DND-41 (cell line): ENCODE measurements at regions not wholly inside any gene's neighbourhood (a gene's known extent, or its start where the extent isn't known, plus 50 kb on each side); places are given as distances from the start of the nearest gene placed in this dataset.

Experiments used
- ATAC-seq: fragments of 200-7000 bp; cut with Tn5 transposase; 3 replicates; pipeline ENCODE4 v1.9.1; 2021; ENCODE audit warnings: low read depth; ENCODE audit not compliant: insufficient read depth
- DNase-seq: peaks from one replicate; pipeline ENCODE4 v3.0.0-alpha.2; 2020
- H2AFZ ChIP-seq: 2 replicates; pipeline ENCODE4 v1.6.0; 2012; ENCODE audit warnings: low read depth, low read length
- H3K27ac ChIP-seq: 2 replicates; pipeline ENCODE4 v1.5.1; 2012; ENCODE audit warnings: low read length, inconsistent platforms
- H3K27me3 ChIP-seq: fragments of 200-600 bp; sonication (generic); 2 replicates; pipeline ENCODE4 v1.6.0; 2012; ENCODE audit warnings: low read length, mild to moderate bottlenecking, inconsistent platforms; ENCODE audit not compliant: insufficient read depth, poor library complexity
- H3K36me3 ChIP-seq: 2 replicates; pipeline ENCODE4 v1.5.1; 2012; ENCODE audit warnings: low read length, inconsistent platforms; ENCODE audit not compliant: insufficient read depth
- H3K4me1 ChIP-seq: 2 replicates; pipeline ENCODE4 v1.5.1; 2012; ENCODE audit warnings: mild to moderate bottlenecking, low read length; ENCODE audit not compliant: insufficient read depth
- H3K4me2 ChIP-seq: 2 replicates; pipeline ENCODE4 v1.6.0; 2012; ENCODE audit warnings: mild to moderate bottlenecking, moderate library complexity, low read length, inconsistent platforms; ENCODE audit not compliant: insufficient read depth
- H3K4me3 ChIP-seq, 2 experiments: fragments of 200-600 bp in 1 of 2; shearing (Covaris generic) in 1 of 2; 2 replicates each; pipeline ENCODE4 v1.5.1; 2012 to 2016; ENCODE audit warnings: inconsistent platforms in 2 of 2, low read length in 2 of 2, mild to moderate bottlenecking in 2 of 2, low read depth in 1 of 2, moderate library complexity in 1 of 2
- H3K79me2 ChIP-seq: 2 replicates; pipeline ENCODE4 v1.6.0; 2012; ENCODE audit warnings: low read length, inconsistent platforms; ENCODE audit not compliant: insufficient read depth
- H3K9ac ChIP-seq: 2 replicates; pipeline ENCODE4 v1.6.0; 2012; ENCODE audit warnings: low read depth, mild to moderate bottlenecking, inconsistent platforms, low read length, moderate library complexity
- H3K9me3 ChIP-seq: 2 replicates; pipeline ENCODE4 v1.5.1; 2012; ENCODE audit warnings: low read length, moderate library complexity, mild to moderate bottlenecking, inconsistent platforms; ENCODE audit not compliant: insufficient read depth, severe bottlenecking
- H4K20me1 ChIP-seq: 2 replicates; pipeline ENCODE4 v1.6.0; 2012; ENCODE audit warnings: low read length; ENCODE audit not compliant: insufficient read depth
- EZH2 ChIP-seq: IDR thresholded peaks from 3 replicates; pipeline ENCODE4 v1.6.1; 2012; ENCODE audit warnings: borderline replicate concordance, low read depth, mild to moderate bottlenecking, moderate library complexity, low read length, inconsistent platforms; ENCODE audit not compliant: severe bottlenecking
- TF ChIP-seq, protein P1 (sequence below): IDR thresholded peaks from 2 replicates; pipeline ENCODE4 v1.5.1; 2012; ENCODE audit warnings: borderline replicate concordance, low read length, moderate library complexity, mild to moderate bottlenecking; ENCODE audit not compliant: poor library complexity, severe bottlenecking; ENCODE audit errors: extremely low read depth

- peaks cover 11% of the 10 kb centered on the region for H3K27me3 ChIP-seq
- H3K79me2 ChIP-seq: no peaks in the 10 kb centered on the region
- H3K4me2 ChIP-seq: no peak overlapping the region
- H2AFZ ChIP-seq: no peak overlapping the region
- H3K4me1 ChIP-seq: no peaks in the 10 kb centered on the region
- H3K36me3 ChIP-seq: no peaks in the 10 kb centered on the region
- H3K27ac ChIP-seq: no peak overlapping the region
- ATAC-seq (no peak), DNase-seq (no peak)
- no peak overlapping the region for H3K9ac ChIP-seq
- H4K20me1 ChIP-seq: peaks cover under 1% of the 10 kb centered on the region; the same call in 1 of the 2 replicates
- TF ChIP-seq EZH2: no peak
- TF ChIP-seq, protein P1, sequence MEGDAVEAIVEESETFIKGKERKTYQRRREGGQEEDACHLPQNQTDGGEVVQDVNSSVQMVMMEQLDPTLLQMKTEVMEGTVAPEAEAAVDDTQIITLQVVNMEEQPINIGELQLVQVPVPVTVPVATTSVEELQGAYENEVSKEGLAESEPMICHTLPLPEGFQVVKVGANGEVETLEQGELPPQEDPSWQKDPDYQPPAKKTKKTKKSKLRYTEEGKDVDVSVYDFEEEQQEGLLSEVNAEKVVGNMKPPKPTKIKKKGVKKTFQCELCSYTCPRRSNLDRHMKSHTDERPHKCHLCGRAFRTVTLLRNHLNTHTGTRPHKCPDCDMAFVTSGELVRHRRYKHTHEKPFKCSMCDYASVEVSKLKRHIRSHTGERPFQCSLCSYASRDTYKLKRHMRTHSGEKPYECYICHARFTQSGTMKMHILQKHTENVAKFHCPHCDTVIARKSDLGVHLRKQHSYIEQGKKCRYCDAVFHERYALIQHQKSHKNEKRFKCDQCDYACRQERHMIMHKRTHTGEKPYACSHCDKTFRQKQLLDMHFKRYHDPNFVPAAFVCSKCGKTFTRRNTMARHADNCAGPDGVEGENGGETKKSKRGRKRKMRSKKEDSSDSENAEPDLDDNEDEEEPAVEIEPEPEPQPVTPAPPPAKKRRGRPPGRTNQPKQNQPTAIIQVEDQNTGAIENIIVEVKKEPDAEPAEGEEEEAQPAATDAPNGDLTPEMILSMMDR: no peak
- H3K4me3 ChIP-seq: no peak overlapping the region
- H3K9me3 ChIP-seq: no peaks in the 10 kb centered on the region
Measured at GRCh38 chr1:201686714-201687455, 142.1 kb upstream of the IPO9 start.

- no peaks in the 10 kb centered on the region for H3K4me1 ChIP-seq
- no peak overlapping the region for H3K4me2 ChIP-seq
- no peaks in the 10 kb centered on the region for H3K36me3 ChIP-seq
- no peak for ATAC-seq
- H3K27ac ChIP-seq: no peak overlapping the region
- no peak overlapping the region for H2AFZ ChIP-seq
- DNase-seq: no peak
- peaks cover 11% of the 10 kb centered on the region for H3K27me3 ChIP-seq
- no peak overlapping the region for H3K4me3 ChIP-seq
- no peaks in the 10 kb centered on the region for H3K79me2 ChIP-seq
- no peak for TF ChIP-seq EZH2
- TF ChIP-seq, protein P1: no peak
- H3K9me3 ChIP-seq: no peaks in the 10 kb centered on the region
- H4K20me1 ChIP-seq: peaks cover 2% of the 10 kb centered on the region; the same call in 1 of the 2 replicates
- no peak overlapping the region for H3K9ac ChIP-seq
Measured at GRCh38 chr1:201688514-201688913, 140.4 kb upstream of the IPO9 start.

- no peaks in the 10 kb centered on the region for H3K79me2 ChIP-seq
- H3K9ac ChIP-seq: no peak overlapping the region
- no peaks in the 10 kb centered on the region for H3K9me3 ChIP-seq
- H3K4me2 ChIP-seq: no peak overlapping the region
- H4K20me1 ChIP-seq: peaks cover 2% of the 10 kb centered on the region; the same call in 1 of the 2 replicates
- TF ChIP-seq EZH2: no peak
- TF ChIP-seq, protein P1: no peak
- no peaks in the 10 kb centered on the region for H3K36me3 ChIP-seq
- ATAC-seq: no peak
- H2AFZ ChIP-seq: no peak overlapping the region
- no peak overlapping the region for H3K4me3 ChIP-seq
- H3K4me1 ChIP-seq: no peaks in the 10 kb centered on the region
- peaks cover 11% of the 10 kb centered on the region for H3K27me3 ChIP-seq
- no peak for DNase-seq
- H3K27ac ChIP-seq: no peak overlapping the region
Measured at GRCh38 chr1:201689647-201690046, 139.3 kb upstream of the IPO9 start.

- ATAC-seq: no peak
- no peak for DNase-seq
Measured at GRCh38 chr1:201690528-201690927, 138.4 kb upstream of the IPO9 start.

More at GRCh38 chr1:201690528-201690927, 138.4 kb upstream of the IPO9 start:
- no peaks in the 10 kb centered on the region for H3K79me2 ChIP-seq
- H3K9me3 ChIP-seq: no peaks in the 10 kb centered on the region
- H3K27me3 ChIP-seq: peaks cover 11% of the 10 kb centered on the region
- no peak overlapping the region for H3K9ac ChIP-seq
- H3K36me3 ChIP-seq: no peaks in the 10 kb centered on the region
- no peak for TF ChIP-seq EZH2
- TF ChIP-seq, protein P1: no peak
- no peak overlapping the region for H3K4me2 ChIP-seq
- no peak overlapping the region for H3K27ac ChIP-seq
- peaks cover 2% of the 10 kb centered on the region for H4K20me1 ChIP-seq
- H3K4me1 ChIP-seq: no peaks in the 10 kb centered on the region
- H3K4me3 ChIP-seq: no peak overlapping the region
- H2AFZ ChIP-seq: no peak overlapping the region
